ENCODE measurements at regions not wholly inside any gene's neighbourhood (a gene's known extent, or its start where the extent isn't known, plus 50 kb on each side); places are given as distances from the start of the nearest gene placed in this dataset.

- POLR2A ChIA-PET = no interaction called here
- intact Hi-C loops (cut with micrococcal nuclease) = no loop called here
- DNase-seq (no peak), ATAC-seq (no peak)
- Mint-ChIP-seq H3K4me1 (ENCODE audit: low read depth) (no peaks in the 10 kb centered on the region), H3K4me3 (no peak overlapping the region), H3K36me3 (ENCODE audit: low read depth) (no peaks in the 10 kb centered on the region), H3K9me3 (no peaks in the 10 kb centered on the region), H3K27me3 (peaks cover 20% of the 10 kb centered on the region), H3K27ac (no peak overlapping the region)
- CTCF ChIA-PET = no interaction called here
- no peak for TF ChIP-seq CTCF (IDR thresholded peaks at IDR 0.05)
These were observed 80.1 kb upstream of the E2F8 start for GRCh38 chr11:19320827-19321226.

- no peaks in the 10 kb centered on the region for H3K4me1 Mint-ChIP-seq (ENCODE audit: low read depth)
- POLR2A ChIA-PET = no interaction called here
- intact Hi-C loops (cut with micrococcal nuclease) = loop anchor here (10.0 kb wide), 1 partner anchor 238 kb away; no protein-coding TSS in a partner anchor
- ATAC-seq (no peak), DNase-seq (no peak)
- H3K36me3 Mint-ChIP-seq (ENCODE audit: low read depth) = no peaks in the 10 kb centered on the region
- no peaks in the 10 kb centered on the region for H3K9me3 Mint-ChIP-seq
- CTCF ChIA-PET = no interaction called here
- no peak overlapping the region for H3K4me3 Mint-ChIP-seq
- no peak overlapping the region for H3K27ac Mint-ChIP-seq
- TF ChIP-seq CTCF (IDR thresholded peaks at IDR 0.05) = no peak
- H3K27me3 Mint-ChIP-seq = peaks cover 12% of the 10 kb centered on the region
These were observed 75.7 kb upstream of the E2F8 start for GRCh38 chr11:19316434-19316833.

GRCh38 chr11:19315511-19315910, 74.8 kb upstream of the E2F8 start:
- ATAC-seq (no peak), DNase-seq (no peak)
- no peaks in the 10 kb centered on the region for H3K4me1 Mint-ChIP-seq (ENCODE audit: low read depth)
- ChIA-PET POLR2A (interaction anchor here (0.7 kb wide), 1 partner anchor 31 kb away, joined by 3 read pairs; no protein-coding TSS in a partner anchor), CTCF (interaction anchor here (1.2 to 2.3 kb wide), 2 partner anchors 56 to 244 kb away, joined by 3 to 5 read pairs; no protein-coding TSS in a partner anchor)
- intact Hi-C loops (cut with micrococcal nuclease) = loop anchor here (10.0 kb wide), 1 partner anchor 239 kb away; no protein-coding TSS in a partner anchor
- no peaks in the 10 kb centered on the region for H3K9me3 Mint-ChIP-seq
- no peak overlapping the region for H3K27ac Mint-ChIP-seq
- H3K36me3 Mint-ChIP-seq (ENCODE audit: low read depth) = no peaks in the 10 kb centered on the region
- peaks cover 6% of the 10 kb centered on the region for H3K27me3 Mint-ChIP-seq
- no peak overlapping the region for H3K4me3 Mint-ChIP-seq
- TF ChIP-seq CTCF (IDR thresholded peaks at IDR 0.05) = no peak

DNA sequence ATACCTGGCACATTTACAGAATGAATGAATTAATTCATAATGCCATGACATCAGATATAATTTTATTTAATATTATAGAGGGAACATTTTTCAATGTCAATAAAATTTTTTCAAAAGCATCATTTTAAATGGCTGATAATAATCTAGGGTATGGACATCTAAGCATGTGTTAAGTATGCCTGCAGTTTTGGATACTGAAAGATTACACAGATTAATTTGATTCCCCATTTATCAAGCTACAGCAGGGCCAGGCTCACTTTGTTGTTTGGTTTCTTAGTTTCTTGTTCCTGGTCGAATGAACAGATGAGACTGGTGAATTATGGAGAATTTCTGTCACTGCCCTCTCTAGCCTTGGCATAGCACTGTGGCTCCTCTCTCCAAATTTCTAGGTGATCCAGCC, 72.4 kb upstream of the E2F8 start:
- no peak for ATAC-seq
- DNase-seq = no peak
- Mint-ChIP-seq H3K27me3 (peaks cover under 1% of the 10 kb centered on the region), H3K9me3 (no peaks in the 10 kb centered on the region), H3K27ac (no peak overlapping the region), H3K4me3 (no peak overlapping the region), H3K36me3 (ENCODE audit: low read depth) (no peaks in the 10 kb centered on the region), H3K4me1 (ENCODE audit: low read depth) (no peaks in the 10 kb centered on the region)
- ChIA-PET CTCF (interaction anchor here (0.6 to 1.3 kb wide), 2 partner anchors 241 to 242 kb away, joined by 3 read pairs; no protein-coding TSS in a partner anchor), POLR2A (no interaction called here)
- intact Hi-C loops (cut with micrococcal nuclease) = loop anchor here (10.0 kb wide), 1 partner anchor 242 kb away; no protein-coding TSS in a partner anchor
- no peak for TF ChIP-seq CTCF (IDR thresholded peaks at IDR 0.05)

DNA sequence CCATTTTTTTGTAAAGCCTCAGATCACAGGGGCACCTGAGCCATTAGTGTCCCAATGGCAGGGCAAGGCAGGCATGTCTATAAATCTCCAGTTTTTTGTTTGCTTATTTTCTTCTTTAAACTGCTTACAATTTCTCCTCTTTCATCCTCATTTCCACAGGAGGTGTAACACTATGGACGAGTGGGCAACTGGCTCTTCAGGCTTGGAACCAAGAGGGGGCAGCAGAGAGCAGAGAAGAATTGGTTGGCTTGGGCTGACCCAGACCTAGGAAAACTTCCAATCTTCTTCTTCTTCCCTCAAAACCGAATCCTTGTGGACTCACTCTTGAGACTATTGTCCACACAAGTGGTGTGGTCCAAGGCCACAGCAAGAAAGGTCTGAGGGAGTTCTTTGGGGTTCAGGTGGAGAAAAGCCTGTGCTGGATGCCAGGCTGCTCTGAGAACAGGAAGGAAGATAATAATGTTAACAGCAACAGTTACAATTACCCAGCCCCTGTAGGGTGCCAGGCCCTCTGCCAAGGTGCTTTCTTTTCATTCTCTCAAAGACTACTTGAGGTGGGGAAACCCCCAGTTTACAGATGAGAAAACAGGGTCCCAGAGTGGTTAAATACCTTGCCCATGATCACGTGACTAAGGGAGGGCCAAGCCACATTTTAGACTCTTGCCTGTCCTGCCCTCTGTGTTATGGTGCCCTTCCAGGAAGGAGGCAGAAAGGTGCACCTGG, 70.7 kb upstream of the E2F8 start:
- TF ChIP-seq CTCF (IDR thresholded peaks at IDR 0.05) = peak; percentile 73
- CTCF ChIA-PET = interaction anchor here (0.5 to 1.3 kb wide), 2 partner anchors 23 to 242 kb away, joined by 3 to 4 read pairs; no protein-coding TSS in a partner anchor
- H3K27ac Mint-ChIP-seq = no peak overlapping the region
- no peaks in the 10 kb centered on the region for H3K4me1 Mint-ChIP-seq (ENCODE audit: low read depth)
- peak; percentile 73 for ATAC-seq
- no peaks in the 10 kb centered on the region for H3K36me3 Mint-ChIP-seq (ENCODE audit: low read depth)
- intact Hi-C loops (cut with micrococcal nuclease) = loop anchor here (10.0 kb wide), 1 partner anchor 243 kb away; no protein-coding TSS in a partner anchor
- H3K4me3 Mint-ChIP-seq = no peak overlapping the region
- no peaks in the 10 kb centered on the region for H3K27me3 Mint-ChIP-seq
- POLR2A ChIA-PET = no interaction called here
- no peaks in the 10 kb centered on the region for H3K9me3 Mint-ChIP-seq
- peak; percentile 65 for DNase-seq
